ENCODE measurements at regions not wholly inside any gene's neighbourhood (a gene's known extent, or its start where the extent isn't known, plus 50 kb on each side); places are given as distances from the start of the nearest gene placed in this dataset.
A peak's percentile ranks its signal among the peaks of the same experiment; 100 is the strongest.

- DNase-seq, result no peak
Observed at GRCh38 chr20:11328839-11329238, 588.9 kb upstream of the BTBD3 start.

- no peak for DNase-seq
Observed at GRCh38 chr20:11329271-11329670, 588.4 kb upstream of the BTBD3 start.

GRCh38 chr20:11331096-11331495 lies 586.6 kb upstream of the BTBD3 start:
- DNase-seq, result no peak

GRCh38 chr20:11332381-11332780 lies 585.3 kb upstream of the BTBD3 start:
- no peak for DNase-seq

- no peak for DNase-seq
Observed at GRCh38 chr20:11333634-11334033, 584.1 kb upstream of the BTBD3 start.

- no peak for DNase-seq
Observed at GRCh38 chr20:11337361-11338130, 580.1 kb upstream of the BTBD3 start.

- DNase-seq, result no peak
Observed at GRCh38 chr20:11338496-11339306, 579.0 kb upstream of the BTBD3 start.

GRCh38 chr20:11344939-11345338 lies 572.8 kb upstream of the BTBD3 start:
- DNase-seq, result no peak

- no peak for DNase-seq
Observed at GRCh38 chr20:11347738-11348137, 570.0 kb upstream of the BTBD3 start.

GRCh38 chr20:11350126-11351005 lies 567.3 kb upstream of the BTBD3 start:
- DNase-seq, result peak; percentile 12 to 61

- no peak for DNase-seq
Observed at GRCh38 chr20:11352041-11352440, 565.7 kb upstream of the BTBD3 start.

- no peak for DNase-seq
Observed at GRCh38 chr20:11354846-11355245, 562.8 kb upstream of the BTBD3 start.

GRCh38 chr20:11355345-11355744 lies 562.3 kb upstream of the BTBD3 start:
- no peak for DNase-seq

GRCh38 chr20:11356061-11356460 lies 561.6 kb upstream of the BTBD3 start:
- no peak for DNase-seq

GRCh38 chr20:11362450-11362849 lies 555.2 kb upstream of the BTBD3 start:
- no peak for DNase-seq

GRCh38 chr20:11364736-11365135 lies 553.0 kb upstream of the BTBD3 start:
- no peak for DNase-seq

- DNase-seq, result no peak
Observed at GRCh38 chr20:11366660-11367059, 551.0 kb upstream of the BTBD3 start.

- DNase-seq, result no peak
Observed at GRCh38 chr20:11368499-11368898, 549.2 kb upstream of the BTBD3 start.

GRCh38 chr20:11368965-11369711 lies 548.6 kb upstream of the BTBD3 start:
- no peak for DNase-seq

GRCh38 chr20:11371831-11372230 lies 545.9 kb upstream of the BTBD3 start:
- DNase-seq, result no peak

GRCh38 chr20:11372876-11373790 lies 544.6 kb upstream of the BTBD3 start:
- no peak for DNase-seq

Data from inflammatory macrophage treated with lipopolysaccharide for 1 hour (primary cell).